WI38 (cell line): ENCODE measurements at regions not wholly inside any gene's neighbourhood (a gene's known extent, or its start where the extent isn't known, plus 50 kb on each side); places are given as distances from the start of the nearest gene placed in this dataset.

Experiments used
- H3K4me3 ChIP-seq: 2 replicates; pipeline ENCODE4 v1.5.1; 2011; ENCODE audit warnings: low read depth, mild to moderate bottlenecking, control low read depth, low read length
- CTCF ChIP-seq: IDR thresholded peaks from 2 replicates; pipeline ENCODE4 v1.5.1; 2012; ENCODE audit warnings: low read depth, mild to moderate bottlenecking, control low read depth, low read length

- H3K4me3 ChIP-seq = no peak overlapping the region
- no peak for TF ChIP-seq CTCF
These were observed 907.6 kb upstream of the EPHA5 start for GRCh38 chr4:66577922-66578321.

- no peak overlapping the region for H3K4me3 ChIP-seq
- TF ChIP-seq CTCF = no peak
These were observed 904.9 kb upstream of the EPHA5 start for GRCh38 chr4:66575008-66575696.

- H3K4me3 ChIP-seq = no peak overlapping the region
- TF ChIP-seq CTCF = no peak
These were observed 904.1 kb upstream of the EPHA5 start for GRCh38 chr4:66574145-66574978.

GRCh38 chr4:66572949-66573348, 902.7 kb upstream of the EPHA5 start:
- H3K4me3 ChIP-seq = no peak overlapping the region
- no peak for TF ChIP-seq CTCF

- H3K4me3 ChIP-seq = no peak overlapping the region
- no peak for TF ChIP-seq CTCF
These were observed 900.9 kb upstream of the EPHA5 start for GRCh38 chr4:66571145-66571695.

- no peak overlapping the region for H3K4me3 ChIP-seq
- no peak for TF ChIP-seq CTCF
These were observed 898.9 kb upstream of the EPHA5 start for GRCh38 chr4:66569228-66569627.

GRCh38 chr4:66568431-66568830, 898.1 kb upstream of the EPHA5 start:
- no peak for TF ChIP-seq CTCF
- H3K4me3 ChIP-seq = no peak overlapping the region
